Stomach (tissue), 4 donors: ENCODE measurements at regions not wholly inside any gene's neighbourhood (a gene's known extent, or its start where the extent isn't known, plus 50 kb on each side); places are given as distances from the start of the nearest gene placed in this dataset.

Source experiments
- EP300 ChIP-seq: sonication (generic); formaldehyde crosslinking; IDR thresholded peaks from one replicate; pipeline ENCODE4 v1.6.1; 2017; ENCODE audit warnings: antibody characterized with exemption
- TF ChIP-seq, protein P1 (sequence below), 7 experiments: fragments of 450-650 bp in 4 of 7; fragments of 200-600 bp in 3 of 7; sonication (generic) in 3 of 7; IDR thresholded peaks; one replicate each; pipeline ENCODE4 v1.5.1; 2016 to 2019; ENCODE audit warnings: antibody characterized with exemption in 7 of 7, control low read depth in 2 of 7, mild to moderate bottlenecking in 1 of 7

GRCh38 chr13:99086267-99087097 is 108.6 kb upstream of the DOCK9 start:
- TF ChIP-seq, protein P1, sequence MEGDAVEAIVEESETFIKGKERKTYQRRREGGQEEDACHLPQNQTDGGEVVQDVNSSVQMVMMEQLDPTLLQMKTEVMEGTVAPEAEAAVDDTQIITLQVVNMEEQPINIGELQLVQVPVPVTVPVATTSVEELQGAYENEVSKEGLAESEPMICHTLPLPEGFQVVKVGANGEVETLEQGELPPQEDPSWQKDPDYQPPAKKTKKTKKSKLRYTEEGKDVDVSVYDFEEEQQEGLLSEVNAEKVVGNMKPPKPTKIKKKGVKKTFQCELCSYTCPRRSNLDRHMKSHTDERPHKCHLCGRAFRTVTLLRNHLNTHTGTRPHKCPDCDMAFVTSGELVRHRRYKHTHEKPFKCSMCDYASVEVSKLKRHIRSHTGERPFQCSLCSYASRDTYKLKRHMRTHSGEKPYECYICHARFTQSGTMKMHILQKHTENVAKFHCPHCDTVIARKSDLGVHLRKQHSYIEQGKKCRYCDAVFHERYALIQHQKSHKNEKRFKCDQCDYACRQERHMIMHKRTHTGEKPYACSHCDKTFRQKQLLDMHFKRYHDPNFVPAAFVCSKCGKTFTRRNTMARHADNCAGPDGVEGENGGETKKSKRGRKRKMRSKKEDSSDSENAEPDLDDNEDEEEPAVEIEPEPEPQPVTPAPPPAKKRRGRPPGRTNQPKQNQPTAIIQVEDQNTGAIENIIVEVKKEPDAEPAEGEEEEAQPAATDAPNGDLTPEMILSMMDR (IDR thresholded peaks at IDR 0.05) = no peak
- TF ChIP-seq EP300 = no peak
